ENCODE measurements at regions not wholly inside any gene's neighbourhood (a gene's known extent, or its start where the extent isn't known, plus 50 kb on each side); places are given as distances from the start of the nearest gene placed in this dataset.

DNA sequence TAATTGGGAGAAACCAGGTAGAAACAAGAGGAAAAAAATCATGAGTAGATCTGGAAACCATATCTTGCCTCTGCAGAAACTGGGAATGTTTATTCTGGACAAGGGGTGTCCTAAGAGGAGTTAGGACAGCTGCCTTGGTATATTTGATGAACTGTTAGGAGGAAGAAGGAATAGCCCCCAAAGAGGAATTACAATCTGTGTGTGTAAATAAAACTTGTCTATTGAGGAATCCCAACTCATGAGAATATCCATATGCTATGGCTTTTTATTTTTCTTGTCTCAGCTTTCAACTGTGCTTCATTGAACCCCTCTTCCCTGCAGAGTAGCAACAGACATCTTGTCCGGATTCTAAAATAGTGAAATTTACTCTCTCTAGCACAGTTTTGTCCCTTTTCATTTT lies 423.5 kb upstream of the SLC14A2 start:
- Histone ChIP-seq H3K4me3 (no peak overlapping the region), H3K9me3 (no peaks in the 10 kb centered on the region)
- 98% methylated on average over 1 of the region's 1 CpG for WGBS

DNA sequence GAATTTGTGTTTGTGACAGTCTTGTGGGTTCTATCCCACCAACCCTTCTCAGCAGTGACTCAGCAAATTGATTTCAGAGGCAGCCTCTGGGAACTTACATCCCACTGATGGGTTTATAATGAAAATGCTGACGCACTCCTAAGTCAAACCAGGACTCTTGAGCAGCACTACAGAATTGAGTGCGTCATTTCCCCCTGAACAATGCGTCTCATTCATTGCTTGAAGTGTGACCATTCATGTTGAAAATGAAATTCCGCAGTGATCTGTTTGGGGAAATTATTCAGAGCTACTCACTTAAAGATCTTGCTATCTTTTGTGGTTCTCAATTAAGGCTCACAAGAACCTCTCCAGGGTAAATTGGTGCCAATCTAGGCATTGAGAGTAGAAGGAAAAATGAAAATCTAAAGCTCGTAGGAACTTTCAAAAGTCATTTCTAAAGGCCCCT lies 417.7 kb upstream of the SLC14A2 start:
- Histone ChIP-seq H3K4me1 (no peaks in the 10 kb centered on the region), H3K4me3 (no peak overlapping the region), H3K36me3 (no peaks in the 10 kb centered on the region), H3K27me3 (no peaks in the 10 kb centered on the region), H3K27ac (no peak overlapping the region), H3K9me3 (no peaks in the 10 kb centered on the region)
- 84% methylated on average over 5 of the region's 5 CpGs for WGBS
- DNase-seq (ENCODE audit: low spot score in 2 of 2), result no peak
- TF ChIP-seq POLR2AphosphoS5 (IDR thresholded peaks at IDR 0.05), result no peak
- TF ChIP-seq EP300 (IDR thresholded peaks at IDR 0.05), result no peak
- TF ChIP-seq POLR2A (IDR thresholded peaks at IDR 0.05), result no peak
- TF ChIP-seq, protein P1, sequence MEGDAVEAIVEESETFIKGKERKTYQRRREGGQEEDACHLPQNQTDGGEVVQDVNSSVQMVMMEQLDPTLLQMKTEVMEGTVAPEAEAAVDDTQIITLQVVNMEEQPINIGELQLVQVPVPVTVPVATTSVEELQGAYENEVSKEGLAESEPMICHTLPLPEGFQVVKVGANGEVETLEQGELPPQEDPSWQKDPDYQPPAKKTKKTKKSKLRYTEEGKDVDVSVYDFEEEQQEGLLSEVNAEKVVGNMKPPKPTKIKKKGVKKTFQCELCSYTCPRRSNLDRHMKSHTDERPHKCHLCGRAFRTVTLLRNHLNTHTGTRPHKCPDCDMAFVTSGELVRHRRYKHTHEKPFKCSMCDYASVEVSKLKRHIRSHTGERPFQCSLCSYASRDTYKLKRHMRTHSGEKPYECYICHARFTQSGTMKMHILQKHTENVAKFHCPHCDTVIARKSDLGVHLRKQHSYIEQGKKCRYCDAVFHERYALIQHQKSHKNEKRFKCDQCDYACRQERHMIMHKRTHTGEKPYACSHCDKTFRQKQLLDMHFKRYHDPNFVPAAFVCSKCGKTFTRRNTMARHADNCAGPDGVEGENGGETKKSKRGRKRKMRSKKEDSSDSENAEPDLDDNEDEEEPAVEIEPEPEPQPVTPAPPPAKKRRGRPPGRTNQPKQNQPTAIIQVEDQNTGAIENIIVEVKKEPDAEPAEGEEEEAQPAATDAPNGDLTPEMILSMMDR (IDR thresholded peaks at IDR 0.05), result no peak

More for the DNA sequence above, 423.5 kb upstream of the SLC14A2 start:
- Histone ChIP-seq H3K27ac (no peak overlapping the region), H3K36me3 (no peaks in the 10 kb centered on the region), H3K4me1 (no peaks in the 10 kb centered on the region), H3K27me3 (no peaks in the 10 kb centered on the region)
- DNase-seq (ENCODE audit: low spot score in 2 of 2), result no peak
- TF ChIP-seq, protein P1 (IDR thresholded peaks at IDR 0.05), result no peak
- no peak for TF ChIP-seq POLR2AphosphoS5 (IDR thresholded peaks at IDR 0.05)
- TF ChIP-seq EP300 (IDR thresholded peaks at IDR 0.05), result no peak

DNA sequence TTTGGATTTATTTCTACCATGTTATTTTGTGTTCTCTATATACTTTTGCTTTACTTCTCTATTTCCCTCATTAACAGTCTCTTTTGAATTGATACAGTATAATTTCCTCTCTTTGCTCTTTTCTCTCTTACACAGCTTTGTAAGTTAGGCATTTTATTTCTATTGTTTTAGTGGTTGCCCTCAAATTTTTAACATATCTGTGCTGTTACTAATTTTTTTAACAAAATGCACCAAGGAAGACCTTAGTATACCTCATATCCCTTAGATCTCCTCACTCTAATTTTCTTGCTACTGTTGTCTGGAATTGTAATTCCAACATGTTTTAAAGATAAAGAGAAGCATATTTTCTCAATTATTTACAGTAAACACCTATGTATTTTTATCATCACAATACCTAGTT lies 416.8 kb upstream of the SLC14A2 start:
- H3K36me3 ChIP-seq, result no peaks in the 10 kb centered on the region
- H3K27me3 ChIP-seq, result no peaks in the 10 kb centered on the region
- DNase-seq (ENCODE audit: low spot score in 2 of 2), result no peak
- H3K27ac ChIP-seq, result no peak overlapping the region
- no peaks in the 10 kb centered on the region for H3K9me3 ChIP-seq
- no peaks in the 10 kb centered on the region for H3K4me1 ChIP-seq
- H3K4me3 ChIP-seq, result no peak overlapping the region
- TF ChIP-seq EP300 (IDR thresholded peaks at IDR 0.05) (no peak), POLR2AphosphoS5 (IDR thresholded peaks at IDR 0.05) (no peak)
- TF ChIP-seq, protein P1 (IDR thresholded peaks at IDR 0.05), result no peak

DNA sequence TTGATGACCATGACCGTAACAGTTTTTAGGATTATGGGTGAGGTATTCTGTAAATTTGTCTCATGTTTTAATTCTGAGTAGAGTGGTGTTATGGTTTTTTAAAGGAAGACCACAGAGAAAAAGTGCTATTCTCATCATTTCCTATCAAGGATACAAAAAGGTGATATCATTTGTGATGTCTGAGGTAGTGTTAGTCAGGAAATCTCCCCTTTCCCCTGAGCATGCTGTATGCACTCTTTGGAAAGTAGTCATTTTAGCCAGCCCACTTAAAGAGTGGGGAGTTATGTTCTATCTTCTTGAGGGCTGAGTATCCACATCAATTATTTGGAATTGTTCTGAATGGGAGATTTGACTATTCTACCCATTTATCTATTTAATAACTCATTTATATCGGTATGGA lies 414.2 kb upstream of the SLC14A2 start:
- TF ChIP-seq EP300 (IDR thresholded peaks at IDR 0.05) (no peak), POLR2AphosphoS5 (IDR thresholded peaks at IDR 0.05) (no peak), POLR2A (IDR thresholded peaks at IDR 0.05) (no peak)
- TF ChIP-seq, protein P1 (IDR thresholded peaks at IDR 0.05), result no peak

DNA sequence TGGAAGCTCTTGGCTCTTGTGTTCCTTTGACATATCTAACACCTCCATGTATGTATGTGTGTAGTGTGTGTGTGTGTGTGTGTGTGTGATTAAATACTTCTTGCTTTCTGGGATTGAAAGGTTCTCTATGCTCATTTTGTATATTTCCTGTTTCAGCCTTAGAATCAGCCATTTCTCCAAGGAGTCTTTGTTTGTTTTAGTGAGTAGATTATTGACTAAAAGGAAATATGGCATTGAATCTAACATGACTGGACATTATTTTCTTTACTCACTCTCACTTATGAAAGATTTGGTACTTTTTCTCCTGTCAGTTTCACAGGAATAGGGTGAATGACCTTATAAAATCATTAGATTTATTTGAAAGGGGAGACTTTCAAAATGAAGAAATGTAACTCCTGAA lies 413.8 kb upstream of the SLC14A2 start:
- Histone ChIP-seq H3K4me3 (no peak overlapping the region), H3K9me3 (no peaks in the 10 kb centered on the region), H3K36me3 (no peaks in the 10 kb centered on the region), H3K27ac (no peak overlapping the region), H3K27me3 (no peaks in the 10 kb centered on the region), H3K4me1 (no peaks in the 10 kb centered on the region)
- TF ChIP-seq, protein P1 (IDR thresholded peaks at IDR 0.05), result no peak
- TF ChIP-seq POLR2AphosphoS5 (IDR thresholded peaks at IDR 0.05) (no peak), EP300 (IDR thresholded peaks at IDR 0.05) (no peak), POLR2A (IDR thresholded peaks at IDR 0.05) (no peak)
- no peak for DNase-seq (ENCODE audit: low spot score in 2 of 2)

More for the DNA sequence above, 414.2 kb upstream of the SLC14A2 start:
- no peaks in the 10 kb centered on the region for H3K36me3 ChIP-seq
- DNase-seq (ENCODE audit: low spot score in 2 of 2), result no peak
- no peak overlapping the region for H3K4me3 ChIP-seq
- no peak overlapping the region for H3K27ac ChIP-seq
- 95% methylated on average over 2 of the region's 2 CpGs for WGBS
- no peaks in the 10 kb centered on the region for H3K27me3 ChIP-seq
- H3K4me1 ChIP-seq, result no peaks in the 10 kb centered on the region
- no peaks in the 10 kb centered on the region for H3K9me3 ChIP-seq
